ENCODE measurements at regions not wholly inside any gene's neighbourhood (a gene's known extent, or its start where the extent isn't known, plus 50 kb on each side); places are given as distances from the start of the nearest gene placed in this dataset.

GRCh38 chr16:86891631-86892030 is 313.3 kb downstream of the FOXL1 start:
- DNase-seq (ENCODE audit: low read depth, low spot score), result no peak
- in situ Hi-C loops (cut with HindIII; ENCODE audit: low pct_unique_long_range_greater_than_20kb, low sequenced_read_pairs), result no loop called here

DNA sequence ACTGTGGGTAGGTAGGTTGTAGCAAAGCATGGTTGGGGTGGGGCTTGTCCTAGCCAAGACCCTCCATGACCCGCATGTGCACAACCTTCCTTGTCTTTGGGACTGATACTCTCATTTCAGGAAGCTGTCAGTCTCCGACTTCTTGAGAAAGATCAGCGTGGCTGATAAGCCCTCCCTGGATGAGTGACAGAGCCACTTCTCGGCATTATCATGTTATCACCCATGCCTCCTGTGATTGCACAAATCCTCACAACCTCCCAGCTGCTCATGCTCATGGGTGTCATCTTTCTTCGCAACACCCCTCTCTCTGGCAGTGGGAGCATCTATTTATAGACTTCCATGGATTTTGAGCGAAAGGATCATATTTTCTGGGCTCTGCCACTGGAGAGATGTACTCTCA is 314.2 kb downstream of the FOXL1 start:
- no peak for DNase-seq (ENCODE audit: low read depth, low spot score)
- in situ Hi-C loops (cut with HindIII; ENCODE audit: low pct_unique_long_range_greater_than_20kb, low sequenced_read_pairs), result no loop called here

DNA sequence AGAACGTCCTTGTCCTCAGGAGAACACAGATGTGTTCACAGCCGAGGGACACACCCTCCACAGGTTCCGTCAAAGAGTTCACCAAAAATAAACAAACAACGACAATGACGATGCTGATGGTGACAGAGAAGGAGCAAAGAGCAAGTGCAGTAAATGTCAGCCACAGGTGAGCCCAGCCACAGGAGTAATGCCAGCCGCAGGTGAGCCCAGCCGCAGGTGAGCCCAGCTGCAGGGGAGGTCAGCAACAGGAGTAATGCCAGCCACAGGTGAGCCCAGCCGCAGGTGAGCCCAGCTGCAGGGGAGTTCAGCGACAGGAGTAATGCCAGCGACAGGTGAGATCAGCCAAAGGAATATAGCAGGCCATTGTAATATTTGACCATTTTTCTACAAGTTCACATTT is 315.2 kb downstream of the FOXL1 start:
- no peak for DNase-seq (ENCODE audit: low read depth, low spot score)
- in situ Hi-C loops (cut with HindIII; ENCODE audit: low pct_unique_long_range_greater_than_20kb, low sequenced_read_pairs), result no loop called here

DNA sequence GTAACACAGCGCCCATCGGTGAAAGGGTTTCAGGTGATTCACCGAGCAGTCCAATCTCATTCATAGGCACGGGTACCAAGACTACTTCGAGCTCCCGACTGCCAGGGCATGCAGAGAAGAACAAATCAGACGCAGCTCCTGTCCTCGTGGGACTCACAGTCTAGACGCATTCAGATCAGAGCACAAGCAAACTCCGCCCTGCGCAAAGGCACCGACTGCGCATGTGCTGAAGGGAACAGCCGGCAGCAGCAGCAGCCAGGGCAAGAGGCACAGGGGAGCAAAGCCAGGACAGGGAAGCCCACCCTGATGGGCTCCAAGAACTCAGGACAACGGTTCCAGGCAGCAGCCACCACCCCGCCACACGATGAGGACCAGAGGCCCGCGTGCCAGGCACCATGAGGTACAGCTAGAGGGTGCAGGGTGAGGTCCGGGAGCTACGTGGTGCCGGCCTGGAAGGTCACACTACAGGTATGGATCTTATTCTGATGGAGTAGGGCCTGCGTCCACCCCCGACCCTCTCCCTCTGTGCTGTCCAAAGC is 315.7 kb downstream of the FOXL1 start:
- in situ Hi-C loops (cut with HindIII; ENCODE audit: low pct_unique_long_range_greater_than_20kb, low sequenced_read_pairs), result no loop called here
- no peak for DNase-seq (ENCODE audit: low read depth, low spot score)

DNA sequence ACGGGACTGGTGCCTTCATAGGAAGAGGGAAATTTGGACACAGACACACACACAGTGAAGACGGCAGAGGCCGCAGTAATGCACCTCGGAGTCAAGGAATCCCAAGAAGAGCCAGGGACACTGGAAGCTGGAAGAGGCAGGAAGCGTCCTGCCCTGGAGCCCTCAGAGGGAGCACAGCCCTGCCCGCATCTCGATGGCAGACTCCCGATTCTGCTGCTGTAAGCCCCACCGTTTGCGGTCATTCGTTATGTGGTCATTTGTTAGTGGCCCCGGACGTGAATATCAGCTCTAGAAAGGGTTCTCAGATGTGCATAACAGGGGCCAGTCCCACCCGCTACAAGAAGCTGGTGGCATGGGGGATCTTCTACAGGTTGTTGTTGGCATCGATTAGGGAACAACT is 316.6 kb downstream of the FOXL1 start:
- in situ Hi-C loops (cut with HindIII; ENCODE audit: low pct_unique_long_range_greater_than_20kb, low sequenced_read_pairs), result no loop called here
- no peak for DNase-seq (ENCODE audit: low read depth, low spot score)

DNA sequence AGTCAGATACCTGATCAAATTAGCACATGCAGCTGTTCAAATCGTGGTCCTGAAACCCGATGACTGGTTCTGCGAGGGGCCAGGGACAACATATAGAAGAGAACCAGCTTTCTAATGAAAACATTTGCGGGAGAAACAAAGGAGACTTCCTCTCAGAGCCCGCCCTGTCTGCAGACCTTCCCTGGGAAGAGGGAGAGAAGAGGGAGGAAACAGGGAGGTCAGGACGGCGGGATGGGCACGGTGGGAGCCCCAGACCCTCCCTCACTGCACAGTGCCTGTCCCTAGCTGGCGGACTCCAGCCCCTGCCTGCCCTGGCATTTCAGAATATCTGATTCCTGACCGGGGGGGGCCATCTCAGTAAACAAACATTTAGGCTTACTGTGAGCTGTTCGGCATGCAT is 317.3 kb downstream of the FOXL1 start:
- DNase-seq (ENCODE audit: low read depth, low spot score), result no peak
- in situ Hi-C loops (cut with HindIII; ENCODE audit: low pct_unique_long_range_greater_than_20kb, low sequenced_read_pairs), result no loop called here

- DNase-seq (ENCODE audit: low read depth, low spot score), result no peak
- in situ Hi-C loops (cut with HindIII; ENCODE audit: low pct_unique_long_range_greater_than_20kb, low sequenced_read_pairs), result no loop called here
These were observed 318.6 kb downstream of the FOXL1 start for GRCh38 chr16:86896976-86897375.

DNA sequence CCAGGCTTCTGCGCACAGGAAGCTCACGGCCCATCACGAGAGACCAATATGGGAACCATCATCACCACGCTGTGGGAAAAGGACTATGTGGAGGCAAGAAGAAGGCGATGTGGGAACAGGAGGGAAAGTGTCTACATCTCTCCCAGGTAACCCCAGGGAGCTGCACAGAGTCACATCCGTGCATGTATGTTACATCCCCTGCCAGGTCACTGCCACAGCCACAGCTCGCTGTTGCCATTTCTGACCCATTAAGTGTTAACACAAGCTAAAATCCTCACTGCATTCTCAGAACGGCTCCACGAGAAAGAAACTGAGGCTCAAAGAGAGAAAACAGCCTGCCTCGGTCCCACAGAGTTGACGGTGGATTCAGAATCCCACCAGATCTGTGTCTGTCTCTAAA is 319.1 kb downstream of the FOXL1 start:
- no peak for DNase-seq (ENCODE audit: low read depth, low spot score)
- in situ Hi-C loops (cut with HindIII; ENCODE audit: low pct_unique_long_range_greater_than_20kb, low sequenced_read_pairs), result no loop called here

DNA sequence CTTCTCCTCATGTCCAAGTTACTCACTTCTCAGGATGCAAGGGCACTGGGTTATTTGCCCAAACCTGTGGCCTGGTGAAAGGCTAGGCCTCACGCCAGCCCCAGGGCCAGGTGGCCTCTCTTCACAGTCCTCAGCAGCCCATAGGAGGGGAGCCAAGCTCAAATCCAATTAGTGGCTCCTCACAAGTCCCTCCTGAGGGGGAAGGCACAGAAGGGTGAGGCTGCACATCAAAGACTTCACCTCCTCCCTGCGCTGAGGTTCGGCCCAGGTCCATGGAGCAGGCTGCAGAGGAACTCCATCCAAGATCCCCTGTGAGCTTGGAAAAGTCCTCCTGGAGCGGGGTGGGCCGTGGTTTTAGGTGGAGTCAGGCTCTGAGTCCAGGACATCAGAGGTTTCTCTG is 320.0 kb downstream of the FOXL1 start:
- DNase-seq (ENCODE audit: low read depth, low spot score), result no peak
- in situ Hi-C loops (cut with HindIII; ENCODE audit: low pct_unique_long_range_greater_than_20kb, low sequenced_read_pairs), result no loop called here

DNA sequence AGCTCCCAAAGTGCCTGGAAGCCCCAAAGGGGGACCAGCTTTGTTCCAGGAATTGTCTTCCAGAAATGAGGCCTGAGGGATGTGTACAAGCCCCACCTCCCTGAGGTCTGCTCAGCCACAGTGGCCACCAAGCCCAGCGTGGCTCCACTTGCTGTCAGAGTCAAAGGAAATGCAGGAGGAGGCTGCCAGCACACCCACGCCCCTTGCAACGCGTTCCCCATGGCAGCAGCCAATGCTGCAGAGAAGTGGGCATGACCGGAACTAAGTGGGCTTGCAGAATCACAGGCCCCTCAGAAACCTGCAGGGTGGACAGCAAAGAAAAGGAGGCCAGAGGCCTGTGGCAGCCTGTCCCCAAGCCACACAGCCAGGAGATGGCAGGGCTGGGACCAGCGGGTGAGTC is 320.8 kb downstream of the FOXL1 start:
- in situ Hi-C loops (cut with HindIII; ENCODE audit: low pct_unique_long_range_greater_than_20kb, low sequenced_read_pairs), result no loop called here
- no peak for DNase-seq (ENCODE audit: low read depth, low spot score)

DNA sequence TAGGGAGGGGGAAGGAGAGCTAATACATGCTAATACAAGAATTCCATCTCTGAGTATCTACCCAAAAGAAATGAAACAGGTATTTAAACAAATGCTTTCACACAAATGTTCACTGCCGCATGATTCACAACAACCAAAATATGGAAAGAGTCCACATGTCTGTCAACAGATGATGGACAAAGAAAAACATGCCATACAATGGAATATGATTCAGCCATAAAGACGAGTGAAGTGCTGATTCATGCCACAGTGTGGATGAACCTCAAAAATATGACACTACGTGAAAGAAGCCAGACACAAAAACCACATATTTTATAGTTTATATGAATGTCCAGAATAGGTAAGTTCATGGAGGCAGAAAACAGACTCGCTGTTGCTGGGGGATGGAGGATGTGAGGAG is 321.4 kb downstream of the FOXL1 start:
- no peak for DNase-seq (ENCODE audit: low read depth, low spot score)
- in situ Hi-C loops (cut with HindIII; ENCODE audit: low pct_unique_long_range_greater_than_20kb, low sequenced_read_pairs), result no loop called here

GRCh38 chr16:86901483-86901882 is 323.1 kb downstream of the FOXL1 start:
- DNase-seq (ENCODE audit: low read depth, low spot score), result no peak
- in situ Hi-C loops (cut with HindIII; ENCODE audit: low pct_unique_long_range_greater_than_20kb, low sequenced_read_pairs), result no loop called here

GRCh38 chr16:86902656-86903001 is 324.3 kb downstream of the FOXL1 start:
- in situ Hi-C loops (cut with HindIII; ENCODE audit: low pct_unique_long_range_greater_than_20kb, low sequenced_read_pairs), result no loop called here

GRCh38 chr16:86903068-86903467 is 324.7 kb downstream of the FOXL1 start:
- in situ Hi-C loops (cut with HindIII; ENCODE audit: low pct_unique_long_range_greater_than_20kb, low sequenced_read_pairs), result no loop called here

More at GRCh38 chr16:86902656-86903001, 324.3 kb downstream of the FOXL1 start:
- DNase-seq (ENCODE audit: low read depth, low spot score), result no peak

DNA sequence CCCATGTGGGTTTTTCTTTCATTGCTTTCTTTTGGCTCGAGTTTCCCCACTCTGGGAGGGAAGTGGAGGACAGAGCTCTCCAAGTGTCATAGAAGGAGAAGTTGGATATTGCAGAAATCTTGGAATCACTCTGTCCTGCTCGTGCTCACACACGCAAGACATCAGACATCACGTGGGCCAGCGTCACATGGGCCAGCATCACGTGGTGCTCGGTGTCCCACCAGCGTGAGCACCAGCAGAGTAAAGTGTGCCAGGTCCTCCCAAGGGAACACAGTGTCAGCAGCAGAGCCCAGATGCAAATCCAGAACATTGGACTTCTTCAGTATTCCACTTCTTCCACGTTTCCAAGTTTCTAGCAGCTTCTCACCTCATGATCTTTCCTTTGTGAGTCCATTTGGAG is 327.0 kb downstream of the FOXL1 start:
- in situ Hi-C loops (cut with HindIII; ENCODE audit: low pct_unique_long_range_greater_than_20kb, low sequenced_read_pairs), result no loop called here
- DNase-seq (ENCODE audit: low read depth, low spot score), result no peak

More at GRCh38 chr16:86903068-86903467, 324.7 kb downstream of the FOXL1 start:
- DNase-seq (ENCODE audit: low read depth, low spot score), result no peak

DNA sequence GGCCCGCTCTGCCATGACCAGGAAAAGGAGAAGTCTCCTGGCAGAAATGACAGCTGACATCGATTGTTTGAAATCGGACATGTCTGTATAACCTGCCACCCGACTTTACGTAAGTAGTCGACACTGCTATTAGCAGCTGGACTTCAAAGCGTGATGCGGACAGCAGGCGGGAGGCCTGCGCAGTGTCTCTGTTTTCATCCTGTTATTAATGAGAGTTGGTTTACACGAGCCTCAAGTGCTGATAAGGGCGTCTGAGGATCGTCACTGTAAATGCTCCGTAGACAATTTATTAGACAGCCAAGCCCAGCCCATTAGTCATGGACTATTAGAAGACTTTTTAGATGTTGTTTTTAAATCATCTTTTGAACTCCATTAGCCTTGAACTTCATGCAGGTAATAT is 328.3 kb downstream of the FOXL1 start:
- DNase-seq (ENCODE audit: low read depth, low spot score), result no peak

GRCh38 chr16:86909359-86910160 is 331.2 kb downstream of the FOXL1 start:
- in situ Hi-C loops (cut with HindIII; ENCODE audit: low pct_unique_long_range_greater_than_20kb, low sequenced_read_pairs), result no loop called here
- DNase-seq (ENCODE audit: low read depth, low spot score), result no peak

More for the DNA sequence above, 328.3 kb downstream of the FOXL1 start:
- in situ Hi-C loops (cut with HindIII; ENCODE audit: low pct_unique_long_range_greater_than_20kb, low sequenced_read_pairs), result no loop called here

- in situ Hi-C loops (cut with HindIII; ENCODE audit: low pct_unique_long_range_greater_than_20kb, low sequenced_read_pairs), result no loop called here
- no peak for DNase-seq (ENCODE audit: low read depth, low spot score)
These were observed 331.9 kb downstream of the FOXL1 start for GRCh38 chr16:86910161-86910769.

DNA sequence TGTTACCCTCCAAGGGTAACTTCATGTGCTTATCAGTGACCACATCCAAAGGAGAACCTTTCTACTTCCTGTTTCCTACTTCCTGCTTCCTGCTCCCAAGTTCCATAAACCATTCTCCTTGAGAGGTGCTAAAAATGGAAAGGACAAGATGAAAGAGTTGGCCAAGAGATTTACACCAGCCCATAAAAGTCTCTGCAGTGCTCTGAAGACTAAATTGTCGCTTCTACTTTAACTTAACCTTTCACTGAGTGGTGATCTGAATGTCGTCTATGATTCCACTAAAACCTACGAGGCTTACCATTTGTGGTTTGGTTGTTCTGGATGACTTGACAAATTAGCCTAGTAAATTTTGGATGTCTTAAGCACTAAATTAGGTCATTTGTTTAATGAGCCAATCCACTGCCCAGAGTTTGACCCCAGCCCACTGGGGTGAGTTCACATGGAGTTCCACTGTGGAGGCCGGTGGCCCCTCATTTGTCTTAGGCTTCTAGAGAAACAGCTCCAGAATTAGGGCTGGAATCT is 333.1 kb downstream of the FOXL1 start:
- DNase-seq (ENCODE audit: low read depth, low spot score), result no peak
- in situ Hi-C loops (cut with HindIII; ENCODE audit: low pct_unique_long_range_greater_than_20kb, low sequenced_read_pairs), result no loop called here

All from SK-MEL-5 (cell line).